ENCODE measurements at regions not wholly inside any gene's neighbourhood (a gene's known extent, or its start where the extent isn't known, plus 50 kb on each side); places are given as distances from the start of the nearest gene placed in this dataset.
A peak's percentile ranks its signal among the peaks of the same experiment; 100 is the strongest.

GRCh38 chr14:51432302-51432948 is 192.4 kb downstream of the TMX1 start:
- Histone ChIP-seq H3K27me3 (ENCODE audit: insufficient read depth) (no peaks in the 10 kb centered on the region), H3F3A (replicated peaks; ENCODE audit: low read depth) (no peaks in the 10 kb centered on the region), H3K9me2 (ENCODE audit: insufficient read depth) (no peaks in the 10 kb centered on the region), H2AFZ (no peak overlapping the region), H3K4me2 (no peak overlapping the region), H3K4me3 (no peak overlapping the region), H3K27ac (ENCODE audit: low read depth) (no peak overlapping the region), H3K36me3 (ENCODE audit: insufficient read depth) (no peaks in the 10 kb centered on the region), H3K79me2 (replicated peaks; ENCODE audit: insufficient read depth) (no peaks in the 10 kb centered on the region), H3K4me1 (ENCODE audit: insufficient read depth) (peaks cover 6% of the 10 kb centered on the region; the same call in 1 of the 2 replicates), H4K20me1 (replicated peaks; ENCODE audit: insufficient read depth) (no peaks in the 10 kb centered on the region)
- TF ChIP-seq ZNF114 (CRISPR knock-in tag; IDR thresholded peaks at IDR 0.05) (no peak), EZH2 (IDR thresholded peaks at IDR 0.05; ENCODE audit: low read depth, unreplicated experiment) (no peak), ZNF331 (CRISPR knock-in tag; IDR thresholded peaks at IDR 0.05; ENCODE audit: low read depth) (no peak), NANOG (IDR thresholded peaks at IDR 0.05; ENCODE audit: borderline replicate concordance) (no peak)
- TF ChIP-seq, protein P1, sequence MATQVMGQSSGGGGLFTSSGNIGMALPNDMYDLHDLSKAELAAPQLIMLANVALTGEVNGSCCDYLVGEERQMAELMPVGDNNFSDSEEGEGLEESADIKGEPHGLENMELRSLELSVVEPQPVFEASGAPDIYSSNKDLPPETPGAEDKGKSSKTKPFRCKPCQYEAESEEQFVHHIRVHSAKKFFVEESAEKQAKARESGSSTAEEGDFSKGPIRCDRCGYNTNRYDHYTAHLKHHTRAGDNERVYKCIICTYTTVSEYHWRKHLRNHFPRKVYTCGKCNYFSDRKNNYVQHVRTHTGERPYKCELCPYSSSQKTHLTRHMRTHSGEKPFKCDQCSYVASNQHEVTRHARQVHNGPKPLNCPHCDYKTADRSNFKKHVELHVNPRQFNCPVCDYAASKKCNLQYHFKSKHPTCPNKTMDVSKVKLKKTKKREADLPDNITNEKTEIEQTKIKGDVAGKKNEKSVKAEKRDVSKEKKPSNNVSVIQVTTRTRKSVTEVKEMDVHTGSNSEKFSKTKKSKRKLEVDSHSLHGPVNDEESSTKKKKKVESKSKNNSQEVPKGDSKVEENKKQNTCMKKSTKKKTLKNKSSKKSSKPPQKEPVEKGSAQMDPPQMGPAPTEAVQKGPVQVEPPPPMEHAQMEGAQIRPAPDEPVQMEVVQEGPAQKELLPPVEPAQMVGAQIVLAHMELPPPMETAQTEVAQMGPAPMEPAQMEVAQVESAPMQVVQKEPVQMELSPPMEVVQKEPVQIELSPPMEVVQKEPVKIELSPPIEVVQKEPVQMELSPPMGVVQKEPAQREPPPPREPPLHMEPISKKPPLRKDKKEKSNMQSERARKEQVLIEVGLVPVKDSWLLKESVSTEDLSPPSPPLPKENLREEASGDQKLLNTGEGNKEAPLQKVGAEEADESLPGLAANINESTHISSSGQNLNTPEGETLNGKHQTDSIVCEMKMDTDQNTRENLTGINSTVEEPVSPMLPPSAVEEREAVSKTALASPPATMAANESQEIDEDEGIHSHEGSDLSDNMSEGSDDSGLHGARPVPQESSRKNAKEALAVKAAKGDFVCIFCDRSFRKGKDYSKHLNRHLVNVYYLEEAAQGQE (IDR thresholded peaks at IDR 0.05; ENCODE audit: unreplicated experiment) = no peak
- TF ChIP-seq, protein P2, sequence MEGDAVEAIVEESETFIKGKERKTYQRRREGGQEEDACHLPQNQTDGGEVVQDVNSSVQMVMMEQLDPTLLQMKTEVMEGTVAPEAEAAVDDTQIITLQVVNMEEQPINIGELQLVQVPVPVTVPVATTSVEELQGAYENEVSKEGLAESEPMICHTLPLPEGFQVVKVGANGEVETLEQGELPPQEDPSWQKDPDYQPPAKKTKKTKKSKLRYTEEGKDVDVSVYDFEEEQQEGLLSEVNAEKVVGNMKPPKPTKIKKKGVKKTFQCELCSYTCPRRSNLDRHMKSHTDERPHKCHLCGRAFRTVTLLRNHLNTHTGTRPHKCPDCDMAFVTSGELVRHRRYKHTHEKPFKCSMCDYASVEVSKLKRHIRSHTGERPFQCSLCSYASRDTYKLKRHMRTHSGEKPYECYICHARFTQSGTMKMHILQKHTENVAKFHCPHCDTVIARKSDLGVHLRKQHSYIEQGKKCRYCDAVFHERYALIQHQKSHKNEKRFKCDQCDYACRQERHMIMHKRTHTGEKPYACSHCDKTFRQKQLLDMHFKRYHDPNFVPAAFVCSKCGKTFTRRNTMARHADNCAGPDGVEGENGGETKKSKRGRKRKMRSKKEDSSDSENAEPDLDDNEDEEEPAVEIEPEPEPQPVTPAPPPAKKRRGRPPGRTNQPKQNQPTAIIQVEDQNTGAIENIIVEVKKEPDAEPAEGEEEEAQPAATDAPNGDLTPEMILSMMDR (conservative IDR thresholded peaks at IDR 0.05; ENCODE audit: low read depth in 2 of 2) = no peak
- H3K4me3 Mint-ChIP-seq = no peak overlapping the region
- H3K27me3 Mint-ChIP-seq (ENCODE audit: insufficient read depth, low read depth, poor library complexity) = no peaks in the 10 kb centered on the region
- ATAC-seq (peak; percentile 45), DNase-seq (ENCODE audit: low spot score) (no peak)
- H3K9me3 Mint-ChIP-seq = no peaks in the 10 kb centered on the region
- no peak overlapping the region for H3K27ac Mint-ChIP-seq
- no peaks in the 10 kb centered on the region for H3K36me3 Mint-ChIP-seq (ENCODE audit: low read depth)
- H3K4me1 Mint-ChIP-seq = peaks cover 15% of the 10 kb centered on the region

- no peaks in the 10 kb centered on the region for H3F3A ChIP-seq (replicated peaks; ENCODE audit: low read depth)
- Mint-ChIP-seq H3K9me3 (no peaks in the 10 kb centered on the region), H3K36me3 (ENCODE audit: low read depth) (no peaks in the 10 kb centered on the region), H3K4me1 (peaks cover 4% of the 10 kb centered on the region), H3K27ac (no peak overlapping the region), H3K27me3 (ENCODE audit: insufficient read depth, low read depth, poor library complexity) (no peaks in the 10 kb centered on the region), H3K4me3 (no peak overlapping the region)
- no peaks in the 10 kb centered on the region; the same call in 1 of the 2 replicates for H4K20me1 ChIP-seq (replicated peaks; ENCODE audit: insufficient read depth)
- H3K4me3 ChIP-seq = no peak overlapping the region
- no peaks in the 10 kb centered on the region for H3K9me2 ChIP-seq (ENCODE audit: insufficient read depth)
- H3K4me1 ChIP-seq (ENCODE audit: insufficient read depth) = peaks cover 10% of the 10 kb centered on the region; the same call in 1 of the 2 replicates
- H3K79me2 ChIP-seq (replicated peaks; ENCODE audit: insufficient read depth) = no peaks in the 10 kb centered on the region
- ATAC-seq (no peak), DNase-seq (ENCODE audit: low spot score) (no peak)
- no peak overlapping the region for H2AFZ ChIP-seq
- no peak overlapping the region for H3K4me2 ChIP-seq
- no peaks in the 10 kb centered on the region for H3K27me3 ChIP-seq (ENCODE audit: insufficient read depth)
- no peak overlapping the region for H3K27ac ChIP-seq (ENCODE audit: low read depth)
- H3K36me3 ChIP-seq (ENCODE audit: insufficient read depth) = no peaks in the 10 kb centered on the region
- TF ChIP-seq EZH2 (IDR thresholded peaks at IDR 0.05; ENCODE audit: low read depth, unreplicated experiment) = no peak
- no peak for TF ChIP-seq ETS1 (IDR thresholded peaks at IDR 0.05)
- no peak for TF ChIP-seq ZNF462 (CRISPR knock-in tag; IDR thresholded peaks at IDR 0.05)
- TF ChIP-seq NANOG (IDR thresholded peaks at IDR 0.05; ENCODE audit: borderline replicate concordance) = no peak
These were observed 196.6 kb downstream of the TMX1 start for GRCh38 chr14:51436630-51437029.
